Lower leg skin (tissue), 4 donors: ENCODE measurements at regions not wholly inside any gene's neighbourhood (a gene's known extent, or its start where the extent isn't known, plus 50 kb on each side); places are given as distances from the start of the nearest gene placed in this dataset.

Experiments
- DNase-seq, 2 donors: peaks; one replicate each; pipeline ENCODE4 v3.0.0-alpha.2; 2019; ENCODE audit warnings: low spot score in 2 of 2
- H3K4me3 ChIP-seq: fragments of 200-600 bp; sonication (generic); 2 replicates; pipeline ENCODE4 v1.5.1; 2017; ENCODE audit warnings: mild to moderate bottlenecking, low read depth; ENCODE audit not compliant: poor library complexity, severe bottlenecking
- POLR2A ChIP-seq, 2 donors: fragments of 450-650 bp; IDR thresholded peaks; one replicate each; pipeline ENCODE4 v1.6.1; 2016 to 2017; ENCODE audit warnings: antibody characterized with exemption in 2 of 2, mild to moderate bottlenecking in 1 of 2, moderate library complexity in 1 of 2
- WGBS, 2 donors: methylation state at CpG; one replicate each; pipeline ENCODE4 v1.1.5; 2018; 5-methylcytosine and 5-hydroxymethylcytosine counted together
- intact Hi-C: fragments of 100-400 bp; cut with DNase I; formaldehyde crosslinking; loops from one replicate; pipeline ENCODE4 v1.15.0; 2023; ENCODE audit warnings: low total_unique reads
- TF ChIP-seq, protein P1 (sequence below), 3 donors: fragments of 450-650 bp; IDR thresholded peaks; one replicate each; pipeline ENCODE4 v1.5.1; 2016; ENCODE audit warnings: antibody characterized with exemption in 3 of 3, mild to moderate bottlenecking in 3 of 3, moderate library complexity in 2 of 3

DNA sequence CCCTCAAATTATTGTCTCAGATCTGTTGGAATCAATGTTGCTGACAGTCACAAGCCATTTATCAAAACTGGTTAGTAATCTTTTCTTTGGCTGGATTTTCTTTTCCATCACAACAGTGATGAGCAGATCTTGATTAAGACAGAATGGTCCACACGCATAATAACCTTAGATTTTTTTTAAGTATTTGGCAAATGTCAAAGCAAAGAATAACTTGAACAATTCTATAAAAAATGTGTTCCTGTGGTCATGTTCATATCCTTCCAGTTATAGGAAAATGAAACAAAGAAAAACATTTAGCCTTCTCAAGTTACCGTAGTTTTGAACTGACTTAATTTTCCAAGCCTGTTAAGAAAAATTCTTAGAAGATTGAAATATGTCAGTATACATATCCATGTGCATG is 659.9 kb upstream of the ID2 start:
- DNase-seq: no peak
- 42 to 54% methylated on average over 2 of the region's 2 CpGs for WGBS, 2 donors
- H3K4me3 ChIP-seq: no peak overlapping the region
- TF ChIP-seq, protein P1, sequence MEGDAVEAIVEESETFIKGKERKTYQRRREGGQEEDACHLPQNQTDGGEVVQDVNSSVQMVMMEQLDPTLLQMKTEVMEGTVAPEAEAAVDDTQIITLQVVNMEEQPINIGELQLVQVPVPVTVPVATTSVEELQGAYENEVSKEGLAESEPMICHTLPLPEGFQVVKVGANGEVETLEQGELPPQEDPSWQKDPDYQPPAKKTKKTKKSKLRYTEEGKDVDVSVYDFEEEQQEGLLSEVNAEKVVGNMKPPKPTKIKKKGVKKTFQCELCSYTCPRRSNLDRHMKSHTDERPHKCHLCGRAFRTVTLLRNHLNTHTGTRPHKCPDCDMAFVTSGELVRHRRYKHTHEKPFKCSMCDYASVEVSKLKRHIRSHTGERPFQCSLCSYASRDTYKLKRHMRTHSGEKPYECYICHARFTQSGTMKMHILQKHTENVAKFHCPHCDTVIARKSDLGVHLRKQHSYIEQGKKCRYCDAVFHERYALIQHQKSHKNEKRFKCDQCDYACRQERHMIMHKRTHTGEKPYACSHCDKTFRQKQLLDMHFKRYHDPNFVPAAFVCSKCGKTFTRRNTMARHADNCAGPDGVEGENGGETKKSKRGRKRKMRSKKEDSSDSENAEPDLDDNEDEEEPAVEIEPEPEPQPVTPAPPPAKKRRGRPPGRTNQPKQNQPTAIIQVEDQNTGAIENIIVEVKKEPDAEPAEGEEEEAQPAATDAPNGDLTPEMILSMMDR (IDR thresholded peaks at IDR 0.05): no peak
- no peak for TF ChIP-seq POLR2A (IDR thresholded peaks at IDR 0.05)
- intact Hi-C loops: no loop called here

DNA sequence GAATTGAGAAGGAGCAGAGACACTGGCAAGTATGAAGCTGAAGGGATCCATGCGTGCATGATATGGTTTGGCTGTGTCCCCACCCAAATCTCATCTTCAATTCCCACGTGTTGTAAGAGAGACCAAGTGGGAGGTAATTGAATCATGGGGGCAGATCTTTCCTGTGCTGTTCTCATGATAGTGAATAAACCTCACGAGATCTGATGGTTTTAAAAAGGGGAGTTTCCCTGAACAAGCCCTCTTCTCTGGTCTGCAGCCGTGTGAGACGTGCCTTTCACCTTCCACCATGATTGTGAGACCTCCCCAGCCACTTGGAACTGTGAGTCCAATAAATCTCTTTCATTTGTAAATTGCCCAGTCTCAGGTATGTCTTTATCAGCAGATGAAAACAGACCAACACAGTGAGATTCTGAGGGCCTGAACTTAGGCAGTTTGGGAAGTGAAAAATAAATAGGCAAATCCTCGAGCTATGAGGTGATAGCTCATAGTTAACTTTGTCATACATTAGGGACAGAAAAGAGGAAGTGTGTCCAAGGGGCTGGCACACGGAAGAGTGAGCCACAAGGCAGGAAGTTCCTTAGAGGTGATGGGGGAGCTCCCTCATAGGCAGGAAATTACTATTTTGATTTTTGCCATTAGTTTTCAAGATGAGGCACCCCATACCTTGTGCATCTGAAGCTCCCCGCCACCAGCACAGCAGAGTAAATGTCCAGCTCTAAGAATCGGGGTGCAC is 658.8 kb upstream of the ID2 start:
- TF ChIP-seq, protein P1 (IDR thresholded peaks at IDR 0.05): no peak
- TF ChIP-seq POLR2A (IDR thresholded peaks at IDR 0.05): no peak
- intact Hi-C loops: no loop called here
- no peak overlapping the region for H3K4me3 ChIP-seq
- 73 to 74% methylated on average over 9 of the region's 9 CpGs for WGBS, 2 donors
- peak in 1 of 2 donors; percentile 65 for DNase-seq

DNA sequence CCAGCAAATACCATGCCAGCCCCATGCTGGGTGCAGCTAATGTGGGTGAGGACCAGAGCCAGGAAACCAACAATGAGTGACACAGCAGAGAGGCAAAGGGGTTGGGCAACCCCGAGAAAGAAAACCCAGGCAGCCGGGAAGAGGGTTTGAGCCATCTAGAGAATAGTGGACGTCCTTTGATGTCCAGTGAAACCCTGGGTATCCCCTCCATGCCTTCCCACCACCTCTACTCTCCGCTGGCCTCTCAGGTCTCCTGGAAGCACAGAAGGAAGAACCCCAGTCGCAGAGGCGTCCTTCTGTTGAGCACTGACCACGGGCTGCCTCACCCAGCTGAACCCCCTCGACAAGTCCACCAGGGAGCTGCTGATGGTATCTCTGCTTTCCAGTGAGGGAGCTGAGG is 657.4 kb upstream of the ID2 start:
- 86 to 92% methylated on average over 8 of the region's 8 CpGs for WGBS, 2 donors
- TF ChIP-seq POLR2A (IDR thresholded peaks at IDR 0.05): no peak
- TF ChIP-seq, protein P1 (IDR thresholded peaks at IDR 0.05): no peak
- intact Hi-C loops: no loop called here
- no peak overlapping the region for H3K4me3 ChIP-seq
- DNase-seq: peak in 1 of 2 donors; percentile 75

DNA sequence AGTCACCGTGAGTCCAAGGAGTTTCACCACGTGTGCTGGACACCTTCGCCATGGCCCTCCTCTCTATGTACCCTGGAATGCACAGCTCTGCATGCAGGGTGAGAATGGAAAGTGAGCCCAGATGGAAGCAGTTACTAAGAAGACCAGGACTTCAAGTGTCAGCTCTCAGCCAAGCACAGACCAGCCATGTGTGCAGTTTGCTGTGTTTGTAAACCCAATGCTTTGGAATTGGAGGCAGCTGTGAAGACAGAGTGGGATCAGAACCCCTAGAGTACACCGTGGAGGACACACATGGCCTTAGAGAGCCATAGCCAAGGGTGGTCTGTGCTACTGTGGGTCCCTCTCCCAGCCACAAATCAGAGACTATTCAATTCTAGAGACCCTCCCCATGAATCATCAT is 655.5 kb upstream of the ID2 start:
- no peak overlapping the region for H3K4me3 ChIP-seq
- peak in 1 of 2 donors; percentile 25 for DNase-seq
- intact Hi-C loops: no loop called here
- 75 to 79% methylated on average over 4 of the region's 4 CpGs for WGBS, 2 donors
- TF ChIP-seq, protein P1 (IDR thresholded peaks at IDR 0.05): no peak
- no peak for TF ChIP-seq POLR2A (IDR thresholded peaks at IDR 0.05)

- peak in 1 of 2 donors; percentile 52 for DNase-seq
- no peak for TF ChIP-seq POLR2A (IDR thresholded peaks at IDR 0.05)
- TF ChIP-seq, protein P1 (IDR thresholded peaks at IDR 0.05): no peak
- intact Hi-C loops: no loop called here
- H3K4me3 ChIP-seq: no peak overlapping the region
- WGBS, 2 donors: 94% methylated on average over 11 of the region's 11 CpGs
These were observed 654.5 kb upstream of the ID2 start for GRCh38 chr2:8027387-8027786.

- intact Hi-C loops: no loop called here
- peak in 1 of 2 donors; percentile 49 for DNase-seq
- WGBS, 2 donors: 92 to 93% methylated on average over 21 of the region's 21 CpGs
- no peak overlapping the region for H3K4me3 ChIP-seq
- no peak for TF ChIP-seq POLR2A (IDR thresholded peaks at IDR 0.05)
- TF ChIP-seq, protein P1 (IDR thresholded peaks at IDR 0.05): no peak
These were observed 653.8 kb upstream of the ID2 start for GRCh38 chr2:8028036-8028435.
